ENCODE measurements at regions not wholly inside any gene's neighbourhood (a gene's known extent, or its start where the extent isn't known, plus 50 kb on each side); places are given as distances from the start of the nearest gene placed in this dataset.

DNA sequence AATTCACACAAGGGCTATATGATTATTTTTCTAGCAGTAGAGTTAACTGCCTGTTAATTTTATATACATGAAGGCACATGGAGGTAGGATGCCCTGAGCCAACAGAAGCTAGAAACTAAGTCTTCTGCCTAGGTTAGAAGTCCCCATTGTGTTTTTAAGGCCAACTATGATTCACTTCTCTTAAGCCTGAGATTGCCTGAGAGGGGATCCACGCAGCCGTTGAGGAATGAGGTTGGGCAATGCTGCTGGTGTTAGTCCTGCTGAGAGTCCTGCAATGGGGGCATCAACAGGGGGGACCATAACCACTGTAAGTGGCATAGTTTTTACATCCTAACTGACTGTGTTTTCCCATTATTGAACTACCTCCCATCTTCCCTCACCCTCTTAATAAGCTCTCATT is 60.1 kb upstream of the PFN2 start:
- no peak for DNase-seq (ENCODE audit: low read depth)

DNA sequence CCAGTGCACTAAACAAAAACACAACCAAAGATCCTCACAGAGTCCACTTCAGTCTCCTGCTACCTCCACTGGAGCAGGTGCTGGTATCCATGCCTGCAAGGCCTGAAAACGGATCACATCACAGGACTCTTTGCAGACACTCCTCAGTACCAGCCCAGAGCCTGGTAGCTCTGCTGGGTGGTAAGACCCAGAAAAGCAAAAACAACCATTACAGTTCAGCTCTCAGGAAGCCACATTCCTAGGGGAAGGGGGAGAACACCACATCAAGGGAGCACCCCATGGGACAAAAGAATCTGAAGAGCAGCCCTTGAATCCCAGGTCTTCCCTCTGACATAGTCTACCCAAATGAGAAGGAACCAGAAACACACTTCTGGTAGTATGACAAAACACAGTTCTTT is 52.5 kb upstream of the PFN2 start:
- DNase-seq (ENCODE audit: low read depth): no peak

DNA sequence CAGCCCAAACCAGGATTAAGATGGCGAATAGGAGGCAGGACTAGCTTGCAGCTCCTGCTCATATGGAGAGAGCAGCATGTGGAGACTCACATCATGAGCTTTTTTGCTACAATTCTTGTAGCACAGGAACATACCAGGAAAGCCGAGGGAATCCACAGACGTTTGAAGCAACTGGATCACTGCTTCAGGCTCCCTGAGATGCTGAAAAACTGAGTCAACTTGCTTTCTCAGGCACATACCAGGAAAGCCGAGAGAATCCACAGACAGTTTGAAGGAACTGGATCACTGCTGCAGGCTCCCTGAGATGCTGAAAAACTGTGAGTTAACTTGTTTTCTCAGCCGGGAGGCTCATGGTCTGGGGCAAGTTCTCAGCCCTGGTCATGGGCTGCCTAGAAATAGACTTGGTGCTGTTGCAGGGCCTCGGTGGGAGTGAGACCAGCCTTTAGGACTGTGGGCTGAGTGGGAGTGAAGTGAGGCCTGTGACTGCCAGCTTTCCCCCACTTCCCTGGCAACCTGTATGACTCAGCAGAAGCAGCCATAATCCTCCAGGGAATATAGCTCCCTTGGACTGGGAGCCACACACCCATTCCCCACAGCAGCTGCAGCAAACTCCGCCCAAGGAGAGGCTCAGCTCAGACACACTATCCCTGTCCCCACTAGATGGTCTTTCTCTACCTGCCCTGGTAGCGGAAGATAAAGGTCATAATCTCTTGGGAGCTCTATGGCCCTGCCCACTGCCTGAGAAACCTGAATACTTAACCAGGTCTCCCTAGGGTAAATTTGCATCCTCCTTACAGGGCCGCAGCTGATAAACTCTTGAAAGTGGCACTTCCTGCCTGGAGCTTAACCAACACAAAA is 51.9 kb upstream of the PFN2 start:
- peak; percentile 76 for DNase-seq (ENCODE audit: low read depth)

GRCh38 chr3:150020527-150020926 is 49.8 kb upstream of the PFN2 start:
- peak; percentile 10 for DNase-seq (ENCODE audit: low read depth)
